ENCODE measurements at regions not wholly inside any gene's neighbourhood (a gene's known extent, or its start where the extent isn't known, plus 50 kb on each side); places are given as distances from the start of the nearest gene placed in this dataset.

DNA sequence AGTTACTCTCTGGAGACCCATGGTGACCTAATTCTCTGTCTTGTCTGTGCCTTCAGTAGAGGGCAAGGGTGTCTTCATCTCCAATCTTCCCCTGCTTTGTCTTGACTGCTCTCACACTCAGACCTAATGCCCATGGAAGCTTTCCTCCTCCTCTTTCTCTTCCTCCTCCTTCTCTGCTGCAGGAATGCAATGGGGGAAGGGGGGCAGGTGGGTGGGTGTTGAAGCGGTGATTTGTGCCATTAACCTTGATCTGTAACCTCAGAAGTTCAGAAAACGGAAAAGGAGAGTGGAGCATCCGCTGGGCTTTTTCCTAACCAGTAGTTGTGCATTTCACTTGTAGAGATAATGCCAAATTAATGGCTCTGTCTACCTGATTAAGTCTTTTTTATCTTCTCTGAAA is 172.3 kb upstream of the CDH11 start:
- H3K4me3 ChIP-seq, result no peak overlapping the region
- intact Hi-C loops (cut with DNase I; ENCODE audit: low total_unique reads), result no loop called here

GRCh38 chr16:65289022-65289421 is 167.2 kb upstream of the CDH11 start:
- intact Hi-C loops (cut with DNase I; ENCODE audit: low total_unique reads), result no loop called here

More for the DNA sequence above, 172.3 kb upstream of the CDH11 start:
- no peak for TF ChIP-seq CTCF (IDR thresholded peaks at IDR 0.05)
- no peak for TF ChIP-seq POLR2A (IDR thresholded peaks at IDR 0.05)
- Histone ChIP-seq H3K27ac (no peak overlapping the region), H3K4me1 (no peaks in the 10 kb centered on the region), H3K9me3 (no peaks in the 10 kb centered on the region), H3K27me3 (no peaks in the 10 kb centered on the region), H3K36me3 (no peaks in the 10 kb centered on the region)
- no peak for DNase-seq

DNA sequence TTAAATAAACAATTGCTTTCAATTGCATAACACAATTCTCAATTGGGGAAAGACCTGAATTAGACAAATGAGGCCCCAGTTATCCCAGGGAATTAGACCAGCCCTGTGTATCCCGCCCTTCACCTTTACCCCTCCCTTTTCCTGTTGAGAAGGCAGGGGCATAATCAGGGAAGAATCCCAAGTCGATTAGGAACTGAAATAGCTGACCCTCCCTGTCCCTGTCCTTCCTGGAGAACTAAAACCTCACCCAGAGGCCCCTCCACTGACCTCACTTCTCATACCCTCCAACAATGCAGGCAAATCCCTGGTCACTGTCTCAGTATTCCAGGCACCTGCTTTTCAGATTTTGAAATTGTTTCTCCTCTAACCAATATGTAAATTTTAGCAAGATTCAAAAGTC is 165.4 kb upstream of the CDH11 start:
- no peaks in the 10 kb centered on the region for H3K9me3 ChIP-seq
- no peaks in the 10 kb centered on the region for H3K4me1 ChIP-seq
- no peaks in the 10 kb centered on the region for H3K27me3 ChIP-seq
- no peaks in the 10 kb centered on the region for H3K36me3 ChIP-seq
- intact Hi-C loops (cut with DNase I; ENCODE audit: low total_unique reads), result no loop called here
- no peak overlapping the region for H3K4me3 ChIP-seq
- no peak for DNase-seq
- H3K27ac ChIP-seq, result no peak overlapping the region
- TF ChIP-seq POLR2A (IDR thresholded peaks at IDR 0.05) (no peak), CTCF (IDR thresholded peaks at IDR 0.05) (no peak)

More at GRCh38 chr16:65289022-65289421, 167.2 kb upstream of the CDH11 start:
- Histone ChIP-seq H3K4me1 (no peaks in the 10 kb centered on the region), H3K27me3 (no peaks in the 10 kb centered on the region), H3K4me3 (no peak overlapping the region), H3K9me3 (no peaks in the 10 kb centered on the region), H3K36me3 (no peaks in the 10 kb centered on the region), H3K27ac (no peak overlapping the region)
- no peak for DNase-seq
- TF ChIP-seq CTCF (IDR thresholded peaks at IDR 0.05) (no peak), POLR2A (IDR thresholded peaks at IDR 0.05) (no peak)

- Histone ChIP-seq H3K4me3 (no peak overlapping the region), H3K4me1 (no peaks in the 10 kb centered on the region), H3K36me3 (no peaks in the 10 kb centered on the region), H3K27me3 (no peaks in the 10 kb centered on the region), H3K9me3 (no peaks in the 10 kb centered on the region), H3K27ac (no peak overlapping the region)
- DNase-seq, result no peak
- TF ChIP-seq POLR2A (IDR thresholded peaks at IDR 0.05) (no peak), CTCF (IDR thresholded peaks at IDR 0.05) (no peak)
- intact Hi-C loops (cut with DNase I; ENCODE audit: low total_unique reads), result no loop called here
These were observed 163.5 kb upstream of the CDH11 start for GRCh38 chr16:65285128-65286048.

- intact Hi-C loops (cut with DNase I; ENCODE audit: low total_unique reads), result no loop called here
- no peak overlapping the region for H3K4me3 ChIP-seq
- no peaks in the 10 kb centered on the region for H3K4me1 ChIP-seq
- H3K9me3 ChIP-seq, result no peaks in the 10 kb centered on the region
- no peak for TF ChIP-seq POLR2A (IDR thresholded peaks at IDR 0.05)
- no peak for TF ChIP-seq CTCF (IDR thresholded peaks at IDR 0.05)
- no peaks in the 10 kb centered on the region for H3K27me3 ChIP-seq
- no peak for DNase-seq
- no peaks in the 10 kb centered on the region for H3K36me3 ChIP-seq
- H3K27ac ChIP-seq, result no peak overlapping the region
These were observed 162.8 kb upstream of the CDH11 start for GRCh38 chr16:65284626-65285025.

All from uterus (tissue), 3 donors.